ENCODE measurements at regions not wholly inside any gene's neighbourhood (a gene's known extent, or its start where the extent isn't known, plus 50 kb on each side); places are given as distances from the start of the nearest gene placed in this dataset.

DNA sequence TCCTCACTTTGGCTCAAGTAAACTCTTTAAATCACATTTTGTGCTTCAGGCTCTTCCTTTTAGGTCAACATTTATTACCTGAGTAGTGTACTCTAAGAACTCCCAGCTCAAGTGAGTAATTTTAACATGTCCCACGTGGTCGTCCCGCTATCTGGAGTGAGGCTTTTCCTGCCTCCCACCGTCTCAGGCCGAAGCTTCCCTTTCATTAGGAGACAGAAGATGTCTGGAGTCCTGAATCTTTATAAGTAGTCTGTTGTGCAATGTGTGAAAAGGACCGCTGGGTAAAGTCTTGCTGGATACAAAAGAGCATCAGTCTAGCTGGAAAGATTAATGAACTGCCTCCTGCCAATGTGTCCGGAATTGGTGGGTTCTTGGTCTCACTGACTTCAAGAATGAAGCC, 117.7 kb upstream of the NEIL3 start:
- TF ChIP-seq EZH2 (IDR thresholded peaks at IDR 0.05; ENCODE audit: borderline replicate concordance, low read length), result no peak
- TF ChIP-seq, protein P1, sequence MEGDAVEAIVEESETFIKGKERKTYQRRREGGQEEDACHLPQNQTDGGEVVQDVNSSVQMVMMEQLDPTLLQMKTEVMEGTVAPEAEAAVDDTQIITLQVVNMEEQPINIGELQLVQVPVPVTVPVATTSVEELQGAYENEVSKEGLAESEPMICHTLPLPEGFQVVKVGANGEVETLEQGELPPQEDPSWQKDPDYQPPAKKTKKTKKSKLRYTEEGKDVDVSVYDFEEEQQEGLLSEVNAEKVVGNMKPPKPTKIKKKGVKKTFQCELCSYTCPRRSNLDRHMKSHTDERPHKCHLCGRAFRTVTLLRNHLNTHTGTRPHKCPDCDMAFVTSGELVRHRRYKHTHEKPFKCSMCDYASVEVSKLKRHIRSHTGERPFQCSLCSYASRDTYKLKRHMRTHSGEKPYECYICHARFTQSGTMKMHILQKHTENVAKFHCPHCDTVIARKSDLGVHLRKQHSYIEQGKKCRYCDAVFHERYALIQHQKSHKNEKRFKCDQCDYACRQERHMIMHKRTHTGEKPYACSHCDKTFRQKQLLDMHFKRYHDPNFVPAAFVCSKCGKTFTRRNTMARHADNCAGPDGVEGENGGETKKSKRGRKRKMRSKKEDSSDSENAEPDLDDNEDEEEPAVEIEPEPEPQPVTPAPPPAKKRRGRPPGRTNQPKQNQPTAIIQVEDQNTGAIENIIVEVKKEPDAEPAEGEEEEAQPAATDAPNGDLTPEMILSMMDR (conservative IDR thresholded peaks at IDR 0.05 in 1 of 2, IDR thresholded peaks at IDR 0.05 in 1 of 2; ENCODE audit: extremely low read depth in 1 of 2, insufficient read depth in 1 of 2, low read depth in 1 of 2, low read length in 2 of 2), result no peak

Data from mammary epithelial cell (primary cell).